Brain pericyte (primary cell): ENCODE measurements at regions not wholly inside any gene's neighbourhood (a gene's known extent, or its start where the extent isn't known, plus 50 kb on each side); places are given as distances from the start of the nearest gene placed in this dataset.
"Not testable (repeated sequence)": the region's sequence is repeated elsewhere in the genome, so short reads cannot be mapped to it uniquely, and the experiment has no call there.

Experiments used
- DNase-seq: peaks from one replicate; pipeline ENCODE4 v3.0.0-alpha.2; 2012; ENCODE audit warnings: low read depth, low spot score

DNA sequence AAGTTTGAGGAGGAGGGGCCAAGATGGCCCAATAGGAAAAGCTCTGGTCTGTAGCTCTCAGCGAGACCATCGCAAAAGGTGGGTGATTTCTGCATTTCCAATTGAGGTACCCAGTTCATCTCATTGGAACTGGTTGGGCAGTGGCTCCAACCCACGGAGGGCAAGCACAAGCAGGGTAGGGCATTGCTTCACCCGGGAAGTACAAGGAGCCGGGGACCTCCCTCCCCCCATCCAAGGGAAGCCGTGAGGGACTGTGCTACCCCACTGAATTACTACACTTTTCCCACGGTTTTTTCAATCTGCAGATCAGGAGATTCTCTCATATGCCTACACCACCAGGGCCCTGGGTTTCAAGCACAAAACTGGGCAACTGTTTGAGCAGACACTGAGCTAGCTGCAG, 58.0 kb upstream of the EFCAB3 start:
- no peak for DNase-seq

DNA sequence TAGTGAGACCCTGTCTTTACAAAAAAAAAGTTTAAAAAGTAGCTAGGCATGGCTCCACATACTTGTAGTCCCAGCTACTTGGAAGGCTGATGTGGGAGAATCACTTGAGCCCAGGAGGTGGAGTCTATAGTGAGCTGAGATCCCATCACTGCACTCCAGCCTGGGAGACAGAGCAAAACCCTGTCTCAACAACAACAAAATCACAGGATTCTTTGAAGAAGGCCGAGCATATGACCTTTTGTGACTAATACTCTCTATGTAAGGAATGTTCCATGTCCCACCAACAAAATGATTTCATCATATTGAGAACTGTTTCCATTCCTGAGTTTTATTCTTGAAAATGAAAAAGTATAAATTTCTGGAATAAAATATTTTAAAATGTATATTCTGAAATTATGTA, 58.9 kb upstream of the EFCAB3 start:
- DNase-seq = no peak

DNA sequence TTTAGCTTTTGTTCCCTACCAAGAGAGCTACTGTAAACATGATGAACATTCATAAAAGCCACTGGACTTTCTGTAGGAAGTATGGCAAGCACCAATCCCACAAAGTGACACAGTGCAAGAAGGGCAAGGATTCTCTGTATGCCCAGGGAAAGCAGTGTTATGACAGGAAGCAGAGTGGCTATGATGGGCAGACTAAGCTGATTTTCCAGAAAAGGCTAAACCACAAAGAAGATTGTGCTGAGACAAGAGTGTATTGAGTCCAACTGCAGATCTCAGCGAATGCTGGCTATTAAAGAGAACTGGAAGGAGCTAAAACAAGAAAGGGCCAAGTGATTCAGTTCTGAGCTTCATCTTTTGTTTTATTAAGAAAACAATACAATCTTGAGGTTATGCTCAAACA, 60.5 kb upstream of the EFCAB3 start:
- DNase-seq = no peak

DNA sequence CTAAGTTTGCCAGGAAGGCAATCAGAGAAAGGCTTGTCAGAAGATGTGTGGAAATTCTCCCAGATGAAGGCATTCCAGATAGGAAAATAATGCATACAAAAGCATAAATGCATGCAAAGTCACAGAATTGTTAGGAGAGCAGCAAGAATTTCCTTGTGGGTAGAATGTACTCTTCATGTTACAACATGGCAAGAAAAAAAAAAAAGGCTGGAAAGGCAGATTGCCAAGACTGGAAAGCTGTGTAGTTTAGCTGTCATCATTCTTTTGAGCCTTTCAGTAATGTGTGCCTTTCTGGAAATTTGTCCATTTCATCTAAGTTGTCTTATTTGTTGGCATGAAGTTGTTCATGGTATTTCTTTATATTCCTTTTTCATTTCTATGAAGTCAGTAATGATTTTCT, 71.0 kb upstream of the EFCAB3 start:
- no peak for DNase-seq

DNA sequence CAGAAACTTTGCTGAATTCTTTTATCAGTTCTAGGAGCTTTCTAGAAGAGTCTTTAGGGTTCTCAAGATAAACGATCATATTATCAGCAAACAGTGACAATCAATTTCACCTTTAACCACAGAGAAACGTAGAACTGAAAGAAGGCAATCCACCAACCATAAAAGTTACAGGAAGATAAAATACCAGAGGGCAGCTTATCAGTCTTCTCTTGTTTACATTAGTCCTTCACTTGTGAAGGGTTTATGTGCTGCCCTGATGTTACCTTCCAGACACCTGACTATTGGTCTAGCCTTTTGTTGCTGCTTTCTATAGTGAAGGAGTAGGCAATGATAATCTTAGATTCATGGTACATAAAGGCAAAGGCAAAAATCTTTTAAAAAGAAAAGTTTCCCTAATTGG, 73.2 kb upstream of the EFCAB3 start:
- no peak for DNase-seq

DNA sequence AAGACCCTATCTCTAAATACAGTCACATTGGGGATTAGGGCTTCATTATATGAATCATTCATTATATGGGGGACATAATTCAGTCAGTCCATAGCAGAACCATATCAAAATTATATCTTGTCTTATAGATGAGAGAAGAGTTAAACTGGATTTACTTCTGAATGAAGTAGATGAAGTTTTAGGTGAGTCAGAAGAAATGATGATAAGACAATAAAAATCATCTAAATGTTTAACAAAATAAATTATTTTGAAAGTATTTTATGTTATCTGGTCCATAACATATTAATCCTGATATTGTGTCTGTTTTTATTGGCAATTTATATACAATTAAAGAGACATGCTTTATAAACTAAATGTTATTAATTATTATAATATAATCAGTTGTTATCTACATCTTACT, 76.9 kb upstream of the EFCAB3 start:
- no peak for DNase-seq

DNA sequence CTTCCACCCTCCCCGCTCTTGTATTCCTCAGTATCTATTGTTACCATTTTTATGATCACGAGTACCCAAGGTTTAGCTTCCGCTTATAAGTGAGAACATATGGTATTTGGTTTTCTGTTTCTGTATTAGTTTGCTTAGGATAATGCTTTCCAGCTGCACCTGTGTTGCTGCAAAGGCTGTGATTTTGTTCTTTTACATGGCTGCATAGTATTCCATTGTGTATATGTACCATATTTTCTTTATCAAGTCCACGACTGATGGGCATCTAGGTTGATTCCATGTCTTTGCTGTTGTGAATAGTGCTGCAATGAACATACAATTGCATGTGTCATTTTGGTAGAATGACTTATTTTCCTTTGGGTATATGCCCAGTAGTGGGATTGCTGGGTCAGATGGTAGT, 79.7 kb upstream of the EFCAB3 start:
- no peak for DNase-seq

DNA sequence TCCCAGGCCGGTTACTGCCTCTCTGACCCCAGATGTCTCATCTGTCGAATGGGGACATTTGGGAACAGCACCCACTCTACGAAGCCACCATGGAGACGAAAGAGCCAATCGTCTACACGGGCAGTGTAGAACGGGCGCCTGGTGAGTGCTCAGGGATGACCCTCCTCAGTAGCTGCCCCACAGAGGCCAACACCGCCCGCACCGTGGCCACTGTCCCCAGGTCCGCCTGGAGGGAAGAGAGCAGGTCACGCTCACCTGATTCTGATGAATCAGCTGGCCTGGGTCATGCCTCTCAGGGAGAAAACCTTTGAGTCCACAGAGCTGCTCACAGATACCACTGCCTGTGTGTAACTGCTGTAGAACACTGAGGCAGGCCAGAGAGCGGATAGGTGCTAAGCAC, 105.1 kb upstream of the EFCAB3 start:
- DNase-seq = not testable (repeated sequence)

DNA sequence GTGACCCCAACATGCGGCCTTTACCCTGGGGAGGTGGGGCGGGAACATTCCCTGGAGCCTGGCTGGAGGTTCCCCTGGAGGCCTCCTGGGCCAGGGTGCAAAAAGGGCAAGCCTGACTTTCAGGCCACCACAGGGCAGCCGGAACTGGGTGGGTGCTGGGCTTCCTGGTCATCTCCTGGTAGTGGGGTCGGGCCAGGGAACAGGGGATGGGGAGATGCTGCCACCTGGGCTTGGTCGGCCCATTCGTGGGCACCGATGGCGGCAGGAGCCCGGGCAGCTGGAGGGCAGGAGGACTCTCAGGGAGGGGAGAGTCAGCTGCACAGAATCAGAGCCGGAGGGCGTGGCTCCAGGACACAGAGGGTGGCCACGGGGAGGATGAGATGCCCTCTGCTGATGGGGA, 112.0 kb upstream of the EFCAB3 start:
- not testable (repeated sequence) for DNase-seq

DNA sequence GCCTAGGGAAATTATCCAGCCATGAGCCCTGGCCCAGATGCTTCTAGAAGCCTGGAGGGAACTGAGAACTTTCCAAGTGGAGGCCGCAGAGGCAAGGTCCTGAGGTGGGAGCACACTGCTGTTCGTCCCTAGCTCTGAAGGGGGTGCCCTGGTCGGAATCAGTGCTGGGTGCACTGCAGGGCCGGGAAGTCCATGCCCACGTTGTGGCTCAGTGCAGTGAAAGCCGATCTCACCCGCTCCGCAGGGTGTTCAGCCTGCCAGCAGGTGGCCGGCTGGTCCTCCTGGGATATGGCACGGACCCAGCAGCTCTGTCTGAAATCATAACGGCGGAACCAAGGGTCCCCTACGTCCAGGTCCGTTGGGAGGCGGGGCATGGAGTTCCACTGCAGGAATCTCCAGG, 115.4 kb upstream of the EFCAB3 start:
- not testable (repeated sequence) for DNase-seq

DNA sequence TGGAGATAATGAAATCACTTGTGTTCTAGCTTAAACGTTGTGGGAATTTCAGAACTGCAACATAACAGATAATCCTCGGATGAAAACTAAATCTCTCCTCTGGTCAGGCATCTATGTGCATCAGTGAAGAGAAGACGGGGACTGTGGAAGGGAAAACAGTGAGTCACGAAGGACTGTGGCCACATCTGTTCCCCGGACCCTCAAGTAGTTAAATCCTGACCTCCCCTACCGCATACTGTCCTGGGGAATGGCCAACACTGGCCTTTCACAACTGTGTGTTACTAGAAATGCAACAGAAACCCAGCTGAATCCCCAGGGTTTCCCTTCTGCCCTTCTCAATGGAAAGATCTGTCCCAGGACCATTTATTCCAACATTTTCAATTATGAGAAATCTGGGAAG, 124.6 kb upstream of the EFCAB3 start:
- not testable (repeated sequence) for DNase-seq

DNA sequence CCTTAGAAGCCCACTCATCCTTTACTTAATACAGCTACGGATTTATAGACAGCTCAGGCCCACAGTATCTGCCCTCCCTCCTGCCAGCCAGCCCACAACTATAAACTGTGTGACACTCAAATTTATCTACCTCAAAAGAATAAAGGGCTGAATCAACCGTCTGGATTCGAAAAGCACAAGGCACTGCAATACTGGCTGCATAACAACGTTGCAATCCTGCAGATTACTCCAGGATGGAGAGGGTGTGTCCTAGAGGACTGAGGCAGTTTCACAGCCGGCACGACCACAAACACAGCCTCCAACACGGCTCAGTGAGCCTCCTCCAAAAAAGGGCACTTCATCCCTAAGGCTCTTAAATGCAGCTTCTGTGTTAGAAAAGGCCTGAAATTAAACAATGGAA, 138.3 kb upstream of the EFCAB3 start:
- DNase-seq = not testable (repeated sequence)

DNA sequence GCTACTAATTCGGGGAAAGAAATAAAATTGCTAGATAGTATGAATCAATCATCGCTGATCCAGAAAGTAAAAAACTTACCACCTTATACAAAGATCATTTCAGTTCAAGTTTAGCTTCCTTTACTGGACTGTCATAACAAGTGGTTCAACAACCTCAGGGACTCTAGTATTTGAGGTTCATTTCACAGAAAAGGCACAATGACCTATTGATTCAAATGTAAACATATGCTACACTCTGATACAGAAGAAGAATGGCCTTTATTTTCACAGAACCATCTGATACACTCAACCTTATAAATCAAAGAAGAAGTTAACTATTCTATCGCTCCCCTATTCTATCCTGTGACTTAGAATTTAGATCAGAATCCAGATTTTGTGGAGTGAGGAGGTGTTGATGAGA, 140.8 kb upstream of the EFCAB3 start:
- not testable (repeated sequence) for DNase-seq

DNA sequence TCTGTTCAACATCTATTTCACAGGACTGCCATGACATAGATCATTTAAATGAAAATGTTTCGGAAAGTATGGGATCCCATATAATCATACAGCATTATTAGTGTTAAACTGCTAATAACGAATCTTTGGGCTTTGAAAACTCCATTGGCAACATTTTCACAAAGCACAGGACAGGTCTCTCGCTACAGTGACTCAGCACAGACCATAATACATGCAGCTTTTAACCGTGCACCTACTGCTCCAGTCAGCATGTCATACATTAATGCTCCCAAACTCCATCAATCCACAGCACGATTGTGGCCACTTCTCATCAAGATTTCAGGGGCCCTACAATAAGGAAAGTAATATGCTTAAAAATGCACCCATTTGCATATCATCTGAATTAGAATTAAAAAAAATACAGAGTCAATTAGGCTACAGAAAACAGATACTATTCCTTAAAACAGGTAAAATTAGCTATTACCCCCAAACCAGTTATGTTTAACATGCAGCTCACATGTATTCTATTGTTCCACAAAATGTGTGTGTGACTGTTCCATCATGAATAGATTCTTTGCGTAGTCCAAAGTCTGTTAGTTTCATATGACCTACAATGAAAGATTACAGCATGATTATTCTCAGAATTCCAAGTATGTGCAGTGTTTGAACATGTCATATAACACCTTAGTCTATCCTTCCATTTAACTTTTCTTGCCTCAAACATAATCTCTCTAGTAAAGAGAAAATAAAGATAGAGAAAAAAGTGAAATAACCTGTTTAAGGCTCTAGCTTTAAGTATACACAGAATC, 141.6 kb upstream of the EFCAB3 start:
- DNase-seq = not testable (repeated sequence)

DNA sequence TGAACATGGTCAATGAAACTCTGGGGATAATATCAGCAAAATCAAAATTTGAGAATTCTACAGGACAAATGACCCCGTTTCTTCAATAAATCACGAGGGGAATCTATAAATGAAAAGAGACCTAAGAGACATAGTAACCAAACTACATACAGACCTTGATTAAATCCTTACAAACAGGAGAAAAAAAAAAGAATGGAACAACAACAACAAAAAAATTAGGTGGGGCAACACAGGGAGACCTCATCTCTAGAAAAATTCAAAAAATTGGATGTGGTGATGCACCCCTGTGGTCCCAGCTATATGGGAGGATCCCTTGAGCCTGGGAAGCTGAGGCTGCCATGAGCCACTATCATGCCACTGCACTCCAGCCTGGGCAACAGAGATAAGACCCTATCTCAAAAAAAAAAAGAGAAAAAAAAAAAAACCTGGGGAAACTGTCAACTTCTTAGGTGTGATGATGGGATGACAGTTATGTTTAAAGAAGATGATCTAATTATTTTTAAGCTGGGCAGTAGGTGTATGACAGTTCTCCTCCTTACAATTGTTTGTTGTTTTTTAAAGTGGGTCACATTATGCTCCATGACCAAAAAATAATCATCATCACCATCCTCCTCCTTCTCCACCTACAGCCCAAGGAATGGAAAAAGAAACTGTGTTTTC, 146.4 kb upstream of the EFCAB3 start:
- not testable (repeated sequence) for DNase-seq

DNA sequence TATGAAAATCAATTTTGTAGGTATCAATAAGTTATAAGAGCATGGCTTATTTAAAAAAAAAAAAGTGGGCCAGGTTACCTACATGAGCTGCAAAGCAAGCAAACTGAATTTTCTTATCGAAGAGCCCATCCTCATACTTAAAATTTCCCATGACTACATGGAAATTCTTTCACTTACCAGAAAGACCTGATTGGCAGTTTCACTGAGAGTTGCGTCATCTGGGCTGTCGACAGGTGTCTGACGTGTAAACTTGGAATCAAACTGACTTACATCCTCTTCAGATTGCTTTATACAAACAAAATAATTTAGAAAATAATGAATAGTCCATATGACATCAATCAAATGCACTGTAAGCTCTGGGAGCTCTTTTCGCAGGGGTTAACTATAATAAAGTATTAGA, 149.1 kb upstream of the EFCAB3 start:
- DNase-seq = not testable (repeated sequence)

DNA sequence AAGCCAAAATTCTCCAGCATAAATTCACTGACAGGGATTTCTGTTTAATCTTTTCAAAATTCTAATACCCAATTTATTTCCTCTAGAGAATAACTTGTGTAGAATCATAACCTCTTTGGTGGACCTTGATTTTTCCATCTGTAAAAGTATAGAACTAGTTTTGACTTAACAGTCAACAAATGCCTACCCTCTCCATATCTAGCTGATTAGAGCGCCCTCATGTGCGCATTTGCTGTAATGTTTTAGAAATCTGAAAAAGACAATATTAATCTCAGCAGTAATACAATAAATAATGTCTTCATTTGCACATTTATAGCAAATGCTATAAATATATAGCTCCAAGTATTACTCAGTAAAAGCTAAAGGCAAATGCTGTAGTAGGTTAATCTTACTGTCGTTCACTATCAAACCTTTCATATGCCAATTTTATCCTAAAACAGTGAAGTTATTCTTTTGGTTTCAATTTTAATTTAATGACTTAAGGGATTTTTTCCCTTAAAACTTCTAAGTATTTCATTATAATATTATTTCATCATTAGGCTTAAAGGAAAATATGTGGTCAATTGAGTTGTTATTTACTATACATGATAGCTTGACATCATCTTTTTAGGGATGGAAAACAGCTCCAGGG, 153.6 kb upstream of the EFCAB3 start:
- DNase-seq = not testable (repeated sequence)

DNA sequence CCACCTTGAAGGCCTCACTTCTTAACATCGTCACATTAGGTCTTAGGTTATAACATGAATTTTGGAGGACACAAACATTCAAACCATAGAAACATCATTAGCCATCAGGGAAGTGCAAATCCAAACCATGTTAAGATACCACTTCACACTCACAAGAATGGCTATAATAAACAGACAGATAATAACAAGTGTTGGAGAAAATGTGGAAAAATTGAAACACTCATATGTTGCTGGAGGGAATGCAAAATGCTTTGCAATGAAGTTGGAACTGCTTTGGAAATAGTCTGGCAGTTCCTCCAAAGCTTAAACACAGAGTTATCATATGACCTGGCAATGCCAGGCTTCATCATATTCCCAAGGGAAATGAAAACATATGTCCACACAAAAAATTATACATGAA, 156.8 kb upstream of the EFCAB3 start:
- DNase-seq = not testable (repeated sequence)

DNA sequence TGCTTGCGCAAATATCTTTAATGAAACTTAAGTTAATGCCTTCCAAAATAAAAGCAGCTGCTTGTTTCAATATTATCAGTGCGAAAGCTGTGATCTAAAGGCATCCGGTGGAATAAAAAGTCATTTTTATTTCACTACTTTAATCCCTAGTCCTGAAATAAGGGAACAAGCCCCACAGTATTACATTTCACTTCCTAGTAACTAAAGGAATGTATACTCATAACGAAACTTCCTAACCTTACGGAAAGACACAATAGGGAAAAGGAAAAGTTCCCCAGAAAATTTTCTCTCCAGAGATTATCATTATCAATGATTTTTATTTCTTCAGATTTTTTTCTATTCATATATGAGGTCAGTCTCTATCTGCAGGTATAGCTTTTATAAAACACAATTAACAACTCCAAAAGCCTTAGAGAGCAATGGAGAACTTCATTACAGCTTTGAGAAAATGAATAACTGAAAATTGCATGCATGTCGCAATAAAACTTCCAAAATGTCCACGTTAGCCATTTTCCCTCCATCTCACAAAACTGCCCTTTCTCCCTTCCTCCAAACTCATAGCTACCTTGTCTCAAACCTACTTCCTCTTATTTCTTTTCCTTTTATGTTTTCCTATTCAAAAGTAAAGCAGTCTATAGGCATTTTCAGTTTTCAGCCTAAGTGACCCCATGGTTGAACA, 154.3 kb upstream of the MED13 start:
- no peak for DNase-seq

DNA sequence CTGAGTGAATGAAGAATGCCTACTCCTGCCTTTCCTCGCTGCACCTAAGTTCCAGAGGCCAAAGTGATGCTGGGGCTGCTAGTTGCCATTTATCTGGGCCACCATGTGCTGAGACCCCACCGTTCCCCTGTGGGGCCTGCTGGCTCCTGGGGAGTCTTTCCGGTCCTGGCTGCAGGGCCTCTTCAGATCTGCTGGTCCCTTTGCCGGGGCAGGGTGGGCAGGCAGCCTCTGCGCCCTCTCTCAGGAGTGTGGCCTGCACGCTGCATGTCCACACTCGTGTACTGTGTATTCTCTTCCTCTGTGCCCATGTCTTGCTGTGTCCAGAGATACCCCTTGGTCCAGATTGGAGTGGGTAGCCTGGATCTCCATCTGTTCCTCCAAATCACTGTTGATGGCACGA, 151.8 kb upstream of the MED13 start:
- no peak for DNase-seq

DNA sequence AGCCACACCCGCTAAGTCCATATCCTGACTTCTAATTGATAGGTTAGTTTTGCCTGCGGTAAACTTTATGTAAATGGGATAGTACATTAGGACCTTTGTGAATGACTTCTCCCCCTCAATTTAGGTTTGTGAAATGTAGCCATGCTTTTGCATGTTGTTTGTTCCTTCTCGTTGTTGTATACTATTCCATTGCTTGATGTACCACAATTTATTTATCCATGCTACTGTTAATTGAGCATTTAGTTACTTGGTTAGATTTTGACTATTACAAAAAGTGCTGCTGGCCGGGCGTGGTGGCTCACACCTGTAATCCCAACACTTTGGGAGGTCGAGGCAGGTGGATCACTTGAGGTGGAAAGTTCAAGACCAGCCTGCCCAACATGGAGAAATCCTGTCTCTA, 150.8 kb upstream of the MED13 start:
- not testable (repeated sequence) for DNase-seq

DNA sequence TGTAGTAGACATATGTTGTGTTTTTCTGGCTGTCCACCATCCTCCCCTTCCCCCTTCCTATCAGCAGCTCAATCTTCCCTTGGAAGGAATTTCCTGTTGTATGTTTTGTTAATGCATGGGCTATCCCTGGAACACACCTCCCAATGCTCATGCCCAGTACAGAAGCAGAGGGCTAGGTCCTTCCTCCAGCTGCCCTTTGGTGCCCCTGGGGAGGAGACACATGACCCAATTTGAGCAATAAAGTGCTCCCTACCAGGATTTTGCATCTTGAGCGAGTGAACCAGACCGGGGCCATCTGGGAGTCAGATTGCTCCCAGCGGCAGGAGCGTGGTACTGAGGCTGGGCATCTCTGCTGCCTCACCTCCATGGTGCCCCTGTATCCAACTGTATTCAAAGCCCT, 141.5 kb upstream of the MED13 start:
- DNase-seq = no peak
